Activated T-helper 2 cell treated with anti-CD3 and anti-CD28 coated beads, Interferon-gamma antibody, Interleukin-2, Interleukin-4, amounts not matched to agents 10 μg/mL and 5 μg/mL and 100 μg/mL, durations not matched to agents 14 hours and 24 hours and 36 hours (primary cell): ENCODE measurements at regions not wholly inside any gene's neighbourhood (a gene's known extent, or its start where the extent isn't known, plus 50 kb on each side); places are given as distances from the start of the nearest gene placed in this dataset.

Experiments
- DNase-seq: peaks from one replicate; pipeline ENCODE4 v3.0.0; 2021; ENCODE audit warnings: low spot score
- H3K27ac Mint-ChIP-seq: one replicate; pipeline ENCODE4 v1.8.0; 2021; ENCODE audit warnings: mixed read lengths
- H3K27me3 Mint-ChIP-seq: one replicate; pipeline ENCODE4 v1.8.0; 2021; ENCODE audit warnings: low read depth, mixed read lengths
- H3K36me3 Mint-ChIP-seq: one replicate; pipeline ENCODE4 v1.8.0; 2021; ENCODE audit warnings: low read depth, mixed read lengths
- H3K4me1 Mint-ChIP-seq: one replicate; pipeline ENCODE4 v1.8.0; 2021; ENCODE audit warnings: low read depth, mixed read lengths
- H3K4me3 Mint-ChIP-seq: one replicate; pipeline ENCODE4 v1.8.0; 2021; ENCODE audit warnings: low read depth, mild to moderate bottlenecking, moderate library complexity, mixed read lengths
- H3K9me3 Mint-ChIP-seq: one replicate; pipeline ENCODE4 v1.8.0; 2021; ENCODE audit warnings: mixed read lengths
- intact Hi-C: fragments of 100-400 bp; cut with micrococcal nuclease; formaldehyde crosslinking; loops from one replicate; pipeline ENCODE4 v1.15.1; 2023

DNA sequence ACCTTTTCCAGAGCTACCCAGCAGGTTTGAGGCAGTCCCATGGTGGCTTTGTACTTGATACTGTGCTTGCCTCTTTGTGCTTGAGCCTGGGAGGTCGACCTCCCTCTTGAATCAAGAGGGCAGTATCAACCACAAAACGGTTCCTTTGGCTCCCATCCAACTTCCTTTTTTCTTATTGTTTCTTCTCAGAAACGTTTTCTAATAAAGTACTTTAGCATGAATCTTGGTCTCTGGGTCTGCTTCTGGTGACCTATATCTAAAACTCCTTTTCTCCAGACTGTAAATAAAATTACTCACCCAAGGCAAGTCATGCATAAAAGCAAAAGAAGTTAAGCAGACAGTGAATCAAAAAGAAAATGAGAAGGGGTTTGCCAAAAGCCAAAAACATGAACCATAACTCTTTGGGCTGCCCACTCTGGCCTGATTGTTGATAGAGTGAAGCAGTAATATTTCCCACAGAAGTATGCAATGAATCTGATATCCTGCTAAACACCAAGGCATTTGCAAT, 112.2 kb upstream of the SLC4A7 start:
- H3K4me3 Mint-ChIP-seq, result no peak overlapping the region
- no peaks in the 10 kb centered on the region for H3K9me3 Mint-ChIP-seq
- intact Hi-C loops, result loop anchor here (10.0 kb wide), 3 partner anchors 328 to 1812 kb away; partner anchors contain the start of gene NGLY1
- peak overlapping the region; percentile 33 for H3K27ac Mint-ChIP-seq
- no peak for DNase-seq
- no peaks in the 10 kb centered on the region for H3K27me3 Mint-ChIP-seq
- peaks cover 26% of the 10 kb centered on the region for H3K4me1 Mint-ChIP-seq
- H3K36me3 Mint-ChIP-seq, result no peaks in the 10 kb centered on the region

GRCh38 chr3:27594096-27594690, 110.0 kb upstream of the SLC4A7 start:
- Mint-ChIP-seq H3K27ac (no peak overlapping the region), H3K4me1 (peaks cover 43% of the 10 kb centered on the region), H3K27me3 (no peaks in the 10 kb centered on the region), H3K9me3 (no peaks in the 10 kb centered on the region), H3K36me3 (no peaks in the 10 kb centered on the region), H3K4me3 (no peak overlapping the region)
- DNase-seq, result no peak
- intact Hi-C loops, result loop anchor here (5.0 to 10.0 kb wide), 4 partner anchors 331 to 1809 kb away; partner anchors contain the start of genes CMC1 and NGLY1

- Mint-ChIP-seq H3K4me3 (no peak overlapping the region), H3K9me3 (no peaks in the 10 kb centered on the region), H3K36me3 (no peaks in the 10 kb centered on the region), H3K4me1 (peaks cover 43% of the 10 kb centered on the region), H3K27me3 (no peaks in the 10 kb centered on the region), H3K27ac (no peak overlapping the region)
- no peak for DNase-seq
- intact Hi-C loops, result loop anchor here (5.0 to 10.0 kb wide), 4 partner anchors 332 to 1808 kb away; partner anchors contain the start of genes CMC1 and NGLY1
These were observed 109.0 kb upstream of the SLC4A7 start for GRCh38 chr3:27593173-27593572.

- DNase-seq, result no peak
These were observed 107.4 kb upstream of the SLC4A7 start for GRCh38 chr3:27591312-27592210.

GRCh38 chr3:27590437-27591298, 106.5 kb upstream of the SLC4A7 start:
- peaks cover 32% of the 10 kb centered on the region for H3K4me1 Mint-ChIP-seq
- DNase-seq, result no peak
- H3K4me3 Mint-ChIP-seq, result peak overlapping the region; percentile 38
- no peaks in the 10 kb centered on the region for H3K36me3 Mint-ChIP-seq
- no peaks in the 10 kb centered on the region for H3K9me3 Mint-ChIP-seq
- no peaks in the 10 kb centered on the region for H3K27me3 Mint-ChIP-seq
- intact Hi-C loops, result loop anchor here (1.0 to 10.0 kb wide), 10 partner anchors 41 to 1806 kb away; partner anchors contain the start of genes AZI2, CMC1, NGLY1 and SLC4A7
- H3K27ac Mint-ChIP-seq, result peak overlapping the region; percentile 81

More at GRCh38 chr3:27591312-27592210, 107.4 kb upstream of the SLC4A7 start:
- intact Hi-C loops, result loop anchor here (1.0 to 10.0 kb wide), 7 partner anchors 57 to 1807 kb away; partner anchors contain the start of genes AZI2, CMC1, NGLY1 and ZCWPW2
- Mint-ChIP-seq H3K4me3 (peak overlapping the region; percentile 38), H3K27ac (peak overlapping the region; percentile 81), H3K36me3 (no peaks in the 10 kb centered on the region), H3K9me3 (no peaks in the 10 kb centered on the region), H3K27me3 (no peaks in the 10 kb centered on the region), H3K4me1 (peaks cover 38% of the 10 kb centered on the region)

- Mint-ChIP-seq H3K36me3 (no peaks in the 10 kb centered on the region), H3K27me3 (no peaks in the 10 kb centered on the region), H3K9me3 (no peaks in the 10 kb centered on the region), H3K4me3 (no peak overlapping the region), H3K27ac (peak overlapping the region; percentile 43), H3K4me1 (peaks cover 29% of the 10 kb centered on the region)
- intact Hi-C loops, result loop anchor here (1.0 to 10.0 kb wide), 9 partner anchors 42 to 1805 kb away; partner anchors contain the start of genes AZI2, CMC1, NGLY1 and SLC4A7
- no peak for DNase-seq
These were observed 105.6 kb upstream of the SLC4A7 start for GRCh38 chr3:27589795-27590194.

GRCh38 chr3:27585429-27585828, 101.2 kb upstream of the SLC4A7 start:
- intact Hi-C loops, result no loop called here

DNA sequence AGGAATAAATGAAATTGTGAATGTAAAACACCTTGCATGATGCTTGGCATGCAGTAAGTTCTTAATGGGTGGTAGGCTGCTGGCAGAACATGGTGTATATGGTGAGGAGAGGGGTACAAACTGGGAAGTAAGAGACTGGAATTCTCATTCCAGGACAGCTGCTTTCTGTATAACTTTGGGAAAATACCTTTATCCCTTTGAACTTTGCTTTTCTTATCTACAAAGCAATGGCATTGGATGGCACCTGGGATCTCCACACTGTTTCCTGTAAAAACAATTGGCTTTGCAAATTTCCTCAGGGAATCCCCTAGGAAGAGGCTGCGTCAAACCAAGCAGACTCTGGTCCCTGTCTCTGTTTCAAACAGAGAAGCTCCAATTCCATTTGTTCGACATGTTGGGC, 100.7 kb upstream of the SLC4A7 start:
- peaks cover 2% of the 10 kb centered on the region for H3K4me1 Mint-ChIP-seq
- H3K27me3 Mint-ChIP-seq, result no peaks in the 10 kb centered on the region
- intact Hi-C loops, result no loop called here

More at GRCh38 chr3:27585429-27585828, 101.2 kb upstream of the SLC4A7 start:
- Mint-ChIP-seq H3K27me3 (no peaks in the 10 kb centered on the region), H3K9me3 (no peaks in the 10 kb centered on the region), H3K36me3 (no peaks in the 10 kb centered on the region), H3K27ac (no peak overlapping the region), H3K4me1 (peaks cover 8% of the 10 kb centered on the region), H3K4me3 (no peak overlapping the region)
- DNase-seq, result no peak

GRCh38 chr3:27581852-27582251, 97.7 kb upstream of the SLC4A7 start:
- no peaks in the 10 kb centered on the region for H3K9me3 Mint-ChIP-seq
- no peak overlapping the region for H3K4me3 Mint-ChIP-seq
- H3K4me1 Mint-ChIP-seq, result peaks cover 3% of the 10 kb centered on the region
- no peaks in the 10 kb centered on the region for H3K36me3 Mint-ChIP-seq
- DNase-seq, result no peak
- intact Hi-C loops, result no loop called here
- no peak overlapping the region for H3K27ac Mint-ChIP-seq
- H3K27me3 Mint-ChIP-seq, result no peaks in the 10 kb centered on the region

More for the DNA sequence above, 100.7 kb upstream of the SLC4A7 start:
- H3K9me3 Mint-ChIP-seq, result no peaks in the 10 kb centered on the region
- no peak overlapping the region for H3K27ac Mint-ChIP-seq
- DNase-seq, result no peak
- H3K4me3 Mint-ChIP-seq, result no peak overlapping the region
- H3K36me3 Mint-ChIP-seq, result no peaks in the 10 kb centered on the region

GRCh38 chr3:27578032-27578431, 93.8 kb upstream of the SLC4A7 start:
- no peak for DNase-seq
- no peaks in the 10 kb centered on the region for H3K9me3 Mint-ChIP-seq
- no peak overlapping the region for H3K27ac Mint-ChIP-seq
- no peaks in the 10 kb centered on the region for H3K36me3 Mint-ChIP-seq
- no peak overlapping the region for H3K4me3 Mint-ChIP-seq
- H3K4me1 Mint-ChIP-seq, result peaks cover 15% of the 10 kb centered on the region
- intact Hi-C loops, result no loop called here
- no peaks in the 10 kb centered on the region for H3K27me3 Mint-ChIP-seq

DNA sequence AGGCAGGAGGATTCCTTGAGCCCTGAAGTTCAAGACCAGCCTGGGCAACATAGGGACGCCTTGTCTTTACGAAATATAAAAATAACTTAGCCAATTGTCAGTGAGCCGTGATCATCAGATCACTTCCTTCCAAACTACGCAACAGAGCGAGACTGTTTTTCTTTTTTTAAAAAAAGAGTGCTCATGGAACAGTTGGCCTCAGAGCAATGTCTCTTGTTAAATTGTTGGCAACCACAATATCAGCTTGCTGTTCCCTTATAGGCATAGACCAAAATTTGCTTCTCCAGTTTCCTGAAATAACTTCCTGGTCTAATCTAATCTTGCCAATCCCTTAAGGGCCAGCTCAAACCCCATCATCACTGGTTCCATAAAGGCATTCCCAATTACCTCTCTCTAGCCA, 93.3 kb upstream of the SLC4A7 start:
- Mint-ChIP-seq H3K9me3 (no peaks in the 10 kb centered on the region), H3K36me3 (no peaks in the 10 kb centered on the region), H3K4me1 (peaks cover 15% of the 10 kb centered on the region), H3K27me3 (no peaks in the 10 kb centered on the region), H3K27ac (no peak overlapping the region), H3K4me3 (no peak overlapping the region)
- intact Hi-C loops, result no loop called here
- DNase-seq, result no peak

GRCh38 chr3:27576171-27576570, 92.0 kb upstream of the SLC4A7 start:
- Mint-ChIP-seq H3K36me3 (no peaks in the 10 kb centered on the region), H3K4me3 (no peak overlapping the region)
- intact Hi-C loops, result no loop called here

More at GRCh38 chr3:27576171-27576570, 92.0 kb upstream of the SLC4A7 start:
- H3K4me1 Mint-ChIP-seq, result peaks cover 15% of the 10 kb centered on the region
- no peak for DNase-seq
- no peaks in the 10 kb centered on the region for H3K27me3 Mint-ChIP-seq
- H3K27ac Mint-ChIP-seq, result no peak overlapping the region
- no peaks in the 10 kb centered on the region for H3K9me3 Mint-ChIP-seq
